G401 (cell line): ENCODE measurements at regions not wholly inside any gene's neighbourhood (a gene's known extent, or its start where the extent isn't known, plus 50 kb on each side); places are given as distances from the start of the nearest gene placed in this dataset.

Experiments used
- DNase-seq: peaks from one replicate; pipeline ENCODE4 v3.0.0-alpha.2; 2015; ENCODE audit warnings: low spot score
- in situ Hi-C: cut with HindIII; loops from 2 replicates; pipeline ENCODE4 v1.10.0; 2016; ENCODE audit warnings: low sequenced_read_pairs, mixed read lengths

GRCh38 chr1:170365331-170365730 is 166.6 kb upstream of the GORAB start:
- DNase-seq: no peak
- in situ Hi-C loops: no loop called here

- in situ Hi-C loops: no loop called here
- no peak for DNase-seq
Observed at GRCh38 chr1:170366980-170367379, 165.0 kb upstream of the GORAB start.

GRCh38 chr1:170367615-170368014 is 164.4 kb upstream of the GORAB start:
- in situ Hi-C loops: no loop called here
- no peak for DNase-seq

GRCh38 chr1:170369000-170369399 is 163.0 kb upstream of the GORAB start:
- no peak for DNase-seq
- in situ Hi-C loops: no loop called here

GRCh38 chr1:170369417-170369816 is 162.5 kb upstream of the GORAB start:
- in situ Hi-C loops: no loop called here
- DNase-seq: no peak

GRCh38 chr1:170370087-170370486 is 161.9 kb upstream of the GORAB start:
- DNase-seq: no peak
- in situ Hi-C loops: no loop called here

- in situ Hi-C loops: no loop called here
Observed at GRCh38 chr1:170375082-170375723, 156.8 kb upstream of the GORAB start.

GRCh38 chr1:170376801-170377385 is 155.1 kb upstream of the GORAB start:
- in situ Hi-C loops: no loop called here
- DNase-seq: no peak

More at GRCh38 chr1:170375082-170375723, 156.8 kb upstream of the GORAB start:
- no peak for DNase-seq

- in situ Hi-C loops: no loop called here
Observed at GRCh38 chr1:170377440-170377839, 154.5 kb upstream of the GORAB start.

GRCh38 chr1:170377896-170378634 is 153.9 kb upstream of the GORAB start:
- no peak for DNase-seq
- in situ Hi-C loops: no loop called here

More at GRCh38 chr1:170377440-170377839, 154.5 kb upstream of the GORAB start:
- DNase-seq: no peak

GRCh38 chr1:170385750-170386149 is 146.2 kb upstream of the GORAB start:
- in situ Hi-C loops: no loop called here
- DNase-seq: no peak

GRCh38 chr1:170388489-170388888 is 143.5 kb upstream of the GORAB start:
- DNase-seq: no peak
- in situ Hi-C loops: no loop called here

GRCh38 chr1:170395149-170395548 is 136.8 kb upstream of the GORAB start:
- in situ Hi-C loops: no loop called here

GRCh38 chr1:170397061-170397460 is 134.9 kb upstream of the GORAB start:
- in situ Hi-C loops: no loop called here
- no peak for DNase-seq

More at GRCh38 chr1:170395149-170395548, 136.8 kb upstream of the GORAB start:
- DNase-seq: no peak

- in situ Hi-C loops: no loop called here
- no peak for DNase-seq
Observed at GRCh38 chr1:170402476-170403311, 129.3 kb upstream of the GORAB start.

GRCh38 chr1:170407138-170407537 is 124.8 kb upstream of the GORAB start:
- no peak for DNase-seq
- in situ Hi-C loops: no loop called here

- in situ Hi-C loops: no loop called here
- DNase-seq: no peak
Observed at GRCh38 chr1:170407581-170407980, 124.4 kb upstream of the GORAB start.

GRCh38 chr1:170410401-170411166 is 121.4 kb upstream of the GORAB start:
- in situ Hi-C loops: no loop called here
- no peak for DNase-seq
